ENCODE measurements at regions not wholly inside any gene's neighbourhood (a gene's known extent, or its start where the extent isn't known, plus 50 kb on each side); places are given as distances from the start of the nearest gene placed in this dataset.

- H3K4me1 Mint-ChIP-seq (ENCODE audit: low read depth, unreplicated experiment), result peaks cover 9% of the 10 kb centered on the region
- Histone ChIP-seq H3K36me3 (ENCODE audit: insufficient read depth, low read length) (no peaks in the 10 kb centered on the region), H3K9me3 (ENCODE audit: insufficient read depth, low read depth, low read length) (no peaks in the 10 kb centered on the region), H3K4me3 (ENCODE audit: insufficient read depth, low read depth, low read length) (no peak overlapping the region), H3K9ac (ENCODE audit: low read length) (no peak overlapping the region), H4K20me1 (ENCODE audit: insufficient read depth, low read length) (no peaks in the 10 kb centered on the region), H3K27me3 (ENCODE audit: insufficient read depth, low read length) (no peaks in the 10 kb centered on the region), H3K79me2 (ENCODE audit: insufficient read depth, low read length) (no peaks in the 10 kb centered on the region), H3K27ac (ENCODE audit: low read depth, low read length) (no peak overlapping the region), H3K4me2 (ENCODE audit: low read length) (no peak overlapping the region), H3K4me1 (ENCODE audit: insufficient read depth, low read length) (no peaks in the 10 kb centered on the region), H2AFZ (ENCODE audit: low read depth, low read length) (no peak overlapping the region)
- no peaks in the 10 kb centered on the region for H3K27me3 Mint-ChIP-seq (ENCODE audit: low read depth, unreplicated experiment)
- H3K4me3 Mint-ChIP-seq (ENCODE audit: unreplicated experiment), result no peak overlapping the region
- no peaks in the 10 kb centered on the region for H3K9me3 Mint-ChIP-seq (ENCODE audit: unreplicated experiment)
- no peak overlapping the region for H3K27ac Mint-ChIP-seq (ENCODE audit: unreplicated experiment)
- no peak for DNase-seq (ENCODE audit: low read depth)
- no peak for FAIRE-seq
- TF ChIP-seq EZH2 (IDR thresholded peaks at IDR 0.05; ENCODE audit: insufficient read depth, low read length) (no peak), CTCF (IDR thresholded peaks at IDR 0.05; ENCODE audit: insufficient read depth, low read depth, low read length) (no peak)
- H3K36me3 Mint-ChIP-seq (ENCODE audit: low read depth, unreplicated experiment), result no peaks in the 10 kb centered on the region
Measured at GRCh38 chr21:15410853-15411252, 318.9 kb upstream of the USP25 start.

- no peak overlapping the region for H2AFZ ChIP-seq (ENCODE audit: low read depth, low read length)
- no peaks in the 10 kb centered on the region for H3K36me3 Mint-ChIP-seq (ENCODE audit: low read depth, unreplicated experiment)
- no peaks in the 10 kb centered on the region for H4K20me1 ChIP-seq (ENCODE audit: insufficient read depth, low read length)
- no peaks in the 10 kb centered on the region for H3K4me1 ChIP-seq (ENCODE audit: insufficient read depth, low read length)
- no peak overlapping the region for H3K4me2 ChIP-seq (ENCODE audit: low read length)
- peaks cover 13% of the 10 kb centered on the region for H3K4me1 Mint-ChIP-seq (ENCODE audit: low read depth, unreplicated experiment)
- no peaks in the 10 kb centered on the region for H3K27me3 ChIP-seq (ENCODE audit: insufficient read depth, low read length)
- H3K9me3 ChIP-seq (ENCODE audit: insufficient read depth, low read depth, low read length), result no peaks in the 10 kb centered on the region
- H3K4me3 ChIP-seq (ENCODE audit: insufficient read depth, low read depth, low read length), result no peak overlapping the region
- H3K9ac ChIP-seq (ENCODE audit: low read length), result no peak overlapping the region
- no peaks in the 10 kb centered on the region for H3K9me3 Mint-ChIP-seq (ENCODE audit: unreplicated experiment)
- H3K4me3 Mint-ChIP-seq (ENCODE audit: unreplicated experiment), result no peak overlapping the region
- no peaks in the 10 kb centered on the region for H3K27me3 Mint-ChIP-seq (ENCODE audit: low read depth, unreplicated experiment)
- DNase-seq (ENCODE audit: low read depth) (no peak), FAIRE-seq (no peak)
- no peak overlapping the region for H3K27ac ChIP-seq (ENCODE audit: low read depth, low read length)
- no peaks in the 10 kb centered on the region for H3K36me3 ChIP-seq (ENCODE audit: insufficient read depth, low read length)
- no peak for TF ChIP-seq EZH2 (IDR thresholded peaks at IDR 0.05; ENCODE audit: insufficient read depth, low read length)
- no peak for TF ChIP-seq CTCF (IDR thresholded peaks at IDR 0.05; ENCODE audit: insufficient read depth, low read depth, low read length)
- no peaks in the 10 kb centered on the region for H3K79me2 ChIP-seq (ENCODE audit: insufficient read depth, low read length)
- H3K27ac Mint-ChIP-seq (ENCODE audit: unreplicated experiment), result no peak overlapping the region
Measured at GRCh38 chr21:15414057-15414456, 315.7 kb upstream of the USP25 start.

GRCh38 chr21:15415541-15416261 lies 314.1 kb upstream of the USP25 start:
- Histone ChIP-seq H3K36me3 (ENCODE audit: insufficient read depth, low read length) (no peaks in the 10 kb centered on the region), H4K20me1 (ENCODE audit: insufficient read depth, low read length) (no peaks in the 10 kb centered on the region), H3K27me3 (ENCODE audit: insufficient read depth, low read length) (no peaks in the 10 kb centered on the region), H3K79me2 (ENCODE audit: insufficient read depth, low read length) (no peaks in the 10 kb centered on the region), H3K9me3 (ENCODE audit: insufficient read depth, low read depth, low read length) (no peaks in the 10 kb centered on the region), H2AFZ (ENCODE audit: low read depth, low read length) (no peak overlapping the region), H3K4me3 (ENCODE audit: insufficient read depth, low read depth, low read length) (no peak overlapping the region), H3K4me2 (ENCODE audit: low read length) (no peak overlapping the region), H3K27ac (ENCODE audit: low read depth, low read length) (no peak overlapping the region), H3K9ac (ENCODE audit: low read length) (no peak overlapping the region), H3K4me1 (ENCODE audit: insufficient read depth, low read length) (no peaks in the 10 kb centered on the region)
- no peaks in the 10 kb centered on the region for H3K36me3 Mint-ChIP-seq (ENCODE audit: low read depth, unreplicated experiment)
- no peaks in the 10 kb centered on the region for H3K9me3 Mint-ChIP-seq (ENCODE audit: unreplicated experiment)
- DNase-seq (ENCODE audit: low read depth) (peak; percentile 74), FAIRE-seq (no peak)
- H3K4me1 Mint-ChIP-seq (ENCODE audit: low read depth, unreplicated experiment), result peaks cover 13% of the 10 kb centered on the region
- H3K27me3 Mint-ChIP-seq (ENCODE audit: low read depth, unreplicated experiment), result no peaks in the 10 kb centered on the region
- no peak overlapping the region for H3K4me3 Mint-ChIP-seq (ENCODE audit: unreplicated experiment)
- TF ChIP-seq EZH2 (IDR thresholded peaks at IDR 0.05; ENCODE audit: insufficient read depth, low read length), result no peak
- no peak for TF ChIP-seq CTCF (IDR thresholded peaks at IDR 0.05; ENCODE audit: insufficient read depth, low read depth, low read length)
- peak overlapping the region; percentile 4 for H3K27ac Mint-ChIP-seq (ENCODE audit: unreplicated experiment)

All from astrocyte (in vitro differentiated cells and primary cell).